ENCODE measurements at regions not wholly inside any gene's neighbourhood (a gene's known extent, or its start where the extent isn't known, plus 50 kb on each side); places are given as distances from the start of the nearest gene placed in this dataset.

- no peak for DNase-seq
Measured at GRCh38 chr2:215772003-215772402, 241.3 kb downstream of the MREG start.

- DNase-seq, result no peak
Measured at GRCh38 chr2:215771241-215771640, 242.1 kb downstream of the MREG start.

GRCh38 chr2:215770668-215771067 lies 242.7 kb downstream of the MREG start:
- no peak for DNase-seq

- DNase-seq, result no peak
Measured at GRCh38 chr2:215769246-215769645, 244.1 kb downstream of the MREG start.

GRCh38 chr2:215767625-215768024 lies 245.7 kb downstream of the MREG start:
- no peak for DNase-seq

GRCh38 chr2:215765729-215766360 lies 247.5 kb downstream of the MREG start:
- no peak for DNase-seq

GRCh38 chr2:215764441-215765048 lies 248.8 kb downstream of the MREG start:
- DNase-seq, result no peak

- no peak for DNase-seq
Measured at GRCh38 chr2:215760557-215760956, 252.8 kb downstream of the MREG start.

- no peak for DNase-seq
Measured at GRCh38 chr2:215760091-215760490, 253.3 kb downstream of the MREG start.

- DNase-seq, result no peak
Measured at GRCh38 chr2:215758691-215759090, 254.7 kb downstream of the MREG start.

GRCh38 chr2:215756346-215756730 lies 257.0 kb downstream of the MREG start:
- no peak for DNase-seq

GRCh38 chr2:215755641-215756345 lies 257.6 kb downstream of the MREG start:
- DNase-seq, result no peak

GRCh38 chr2:215754546-215754945 lies 258.8 kb downstream of the MREG start:
- no peak for DNase-seq

- DNase-seq, result no peak
Measured at GRCh38 chr2:215753808-215754207, 259.5 kb downstream of the MREG start.

GRCh38 chr2:215752991-215753390 lies 260.4 kb downstream of the MREG start:
- DNase-seq, result no peak

GRCh38 chr2:215752436-215752835 lies 260.9 kb downstream of the MREG start:
- DNase-seq, result no peak

- DNase-seq, result no peak
Measured at GRCh38 chr2:215751911-215752272, 261.5 kb downstream of the MREG start.

GRCh38 chr2:215751200-215751910 lies 262.0 kb downstream of the MREG start:
- DNase-seq, result no peak

GRCh38 chr2:215750763-215751162 lies 262.6 kb downstream of the MREG start:
- no peak for DNase-seq

GRCh38 chr2:215749092-215749957 lies 264.0 kb downstream of the MREG start:
- peak in 1 of 51 donors; percentile 6 for DNase-seq

GRCh38 chr2:215748446-215748845 lies 264.9 kb downstream of the MREG start:
- DNase-seq, result peak in 22 of 51 donors; percentile 2 to 35 (median 14)

Measured in hypothalamus (tissue), 51 donors.